GM06990 (cell line): ENCODE measurements at regions not wholly inside any gene's neighbourhood (a gene's known extent, or its start where the extent isn't known, plus 50 kb on each side); places are given as distances from the start of the nearest gene placed in this dataset.

Source experiments
- DNase-seq: peaks from one replicate; pipeline ENCODE4 v3.0.0-alpha.2; 2011; ENCODE audit not compliant: insufficient read length; ENCODE audit errors: extremely low read depth
- H3K27me3 ChIP-seq: replicated peaks from 2 replicates; pipeline ENCODE4 v1.6.0; 2011; ENCODE audit warnings: low read length; ENCODE audit not compliant: control insufficient read depth, insufficient read depth
- H3K36me3 ChIP-seq: 2 replicates; pipeline ENCODE4 v1.5.1; 2011; ENCODE audit warnings: low read length; ENCODE audit not compliant: control insufficient read depth, insufficient read depth
- H3K4me3 ChIP-seq: replicated peaks from 2 replicates; pipeline ENCODE4 v1.5.1; 2011; ENCODE audit warnings: low read depth, mild to moderate bottlenecking, control low read depth, low read length
- TF ChIP-seq, protein P1 (sequence below): IDR thresholded peaks from 2 replicates; pipeline ENCODE4 v1.5.1; 2011; ENCODE audit warnings: low read length, control low read depth, mild to moderate bottlenecking, inconsistent platforms; ENCODE audit not compliant: insufficient read depth, poor library complexity, severe bottlenecking

DNA sequence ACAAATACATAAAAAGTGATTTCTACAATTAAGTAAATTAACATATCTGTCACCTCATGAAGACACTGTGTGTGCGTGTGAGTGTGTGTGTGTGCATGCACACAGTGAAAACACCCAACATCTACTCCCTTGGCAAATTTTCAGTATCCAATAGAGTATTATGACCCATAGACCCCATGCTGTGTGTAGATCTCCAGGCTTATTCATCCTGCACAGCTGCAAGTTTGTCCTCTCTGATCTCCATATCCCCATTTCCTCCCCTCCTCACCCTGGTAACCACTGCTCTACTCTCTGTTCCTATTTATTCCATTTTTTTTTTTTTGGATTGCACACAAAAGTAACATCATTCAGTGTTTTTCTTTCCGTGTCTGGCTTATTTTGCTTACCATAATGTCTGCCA lies 391.0 kb downstream of the SOX11 start:
- TF ChIP-seq, protein P1, sequence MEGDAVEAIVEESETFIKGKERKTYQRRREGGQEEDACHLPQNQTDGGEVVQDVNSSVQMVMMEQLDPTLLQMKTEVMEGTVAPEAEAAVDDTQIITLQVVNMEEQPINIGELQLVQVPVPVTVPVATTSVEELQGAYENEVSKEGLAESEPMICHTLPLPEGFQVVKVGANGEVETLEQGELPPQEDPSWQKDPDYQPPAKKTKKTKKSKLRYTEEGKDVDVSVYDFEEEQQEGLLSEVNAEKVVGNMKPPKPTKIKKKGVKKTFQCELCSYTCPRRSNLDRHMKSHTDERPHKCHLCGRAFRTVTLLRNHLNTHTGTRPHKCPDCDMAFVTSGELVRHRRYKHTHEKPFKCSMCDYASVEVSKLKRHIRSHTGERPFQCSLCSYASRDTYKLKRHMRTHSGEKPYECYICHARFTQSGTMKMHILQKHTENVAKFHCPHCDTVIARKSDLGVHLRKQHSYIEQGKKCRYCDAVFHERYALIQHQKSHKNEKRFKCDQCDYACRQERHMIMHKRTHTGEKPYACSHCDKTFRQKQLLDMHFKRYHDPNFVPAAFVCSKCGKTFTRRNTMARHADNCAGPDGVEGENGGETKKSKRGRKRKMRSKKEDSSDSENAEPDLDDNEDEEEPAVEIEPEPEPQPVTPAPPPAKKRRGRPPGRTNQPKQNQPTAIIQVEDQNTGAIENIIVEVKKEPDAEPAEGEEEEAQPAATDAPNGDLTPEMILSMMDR = no peak
- DNase-seq = no peak
- Histone ChIP-seq H3K36me3 (no peaks in the 10 kb centered on the region), H3K4me3 (no peak overlapping the region), H3K27me3 (no peaks in the 10 kb centered on the region)

DNA sequence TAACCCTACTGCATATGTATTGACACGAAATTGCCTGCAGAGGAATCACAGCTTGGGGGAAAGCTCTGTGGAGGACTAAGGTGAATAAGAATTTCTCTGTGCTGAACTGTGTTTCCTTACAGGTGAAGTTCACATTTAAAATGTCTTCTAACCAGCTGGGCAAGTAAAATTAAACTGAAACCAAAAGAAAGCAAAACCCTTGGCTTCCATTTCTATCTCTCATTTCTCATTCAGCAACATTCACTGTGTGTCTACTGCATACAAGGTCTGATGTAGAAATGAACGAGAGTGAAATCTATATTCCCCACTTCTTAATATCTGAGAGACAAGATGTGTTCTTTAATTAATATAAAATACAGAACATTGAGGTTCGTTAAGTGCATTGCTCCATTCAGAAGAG lies 397.3 kb downstream of the SOX11 start:
- DNase-seq = no peak
- no peaks in the 10 kb centered on the region for H3K36me3 ChIP-seq
- H3K27me3 ChIP-seq = no peaks in the 10 kb centered on the region
- H3K4me3 ChIP-seq = peak overlapping the region; percentile 36
- TF ChIP-seq, protein P1 = no peak

DNA sequence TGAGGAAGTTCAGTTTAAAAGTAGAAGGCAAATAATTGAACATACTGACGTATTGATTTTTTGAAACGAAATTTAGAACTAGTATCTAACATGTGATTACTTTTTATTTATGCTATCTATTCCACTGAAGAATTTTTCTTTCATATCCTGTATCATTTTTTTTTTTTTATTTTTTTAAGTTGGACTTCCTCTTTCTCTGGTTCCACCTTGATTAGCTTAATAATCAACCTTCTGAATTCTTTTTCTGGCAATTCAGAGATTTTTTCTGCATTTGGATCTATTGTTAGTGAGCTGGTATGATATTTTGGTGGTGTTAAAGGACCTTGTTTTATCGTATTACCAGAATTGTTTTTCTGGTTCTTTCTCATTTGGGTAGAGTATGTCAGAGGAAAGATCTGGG lies 411.2 kb downstream of the SOX11 start:
- Histone ChIP-seq H3K27me3 (no peaks in the 10 kb centered on the region), H3K36me3 (no peaks in the 10 kb centered on the region), H3K4me3 (no peak overlapping the region)
- TF ChIP-seq, protein P1 = no peak
- DNase-seq = no peak

DNA sequence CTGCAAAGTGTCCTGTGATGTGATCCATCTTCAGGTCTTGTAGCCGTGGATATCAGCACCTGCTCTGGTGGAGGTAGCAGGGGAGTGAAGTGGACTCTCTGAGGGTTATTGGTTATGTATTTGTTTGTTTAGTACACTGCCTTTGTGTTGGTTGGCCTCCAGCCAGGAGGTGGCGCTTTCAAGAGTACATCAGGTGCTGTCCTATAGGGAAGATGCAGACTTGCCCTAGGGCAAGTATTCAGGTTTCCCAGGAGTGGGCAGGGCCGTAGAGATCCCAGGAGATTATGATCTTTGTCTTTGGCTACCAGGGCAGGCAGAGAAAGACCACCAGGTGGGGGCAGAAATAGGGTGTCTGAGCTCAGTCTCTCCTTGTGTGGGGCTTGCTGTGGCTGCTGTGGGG lies 411.8 kb downstream of the SOX11 start:
- Histone ChIP-seq H3K4me3 (no peak overlapping the region), H3K36me3 (no peaks in the 10 kb centered on the region), H3K27me3 (no peaks in the 10 kb centered on the region)
- DNase-seq = no peak
- TF ChIP-seq, protein P1 = peak; percentile 36

DNA sequence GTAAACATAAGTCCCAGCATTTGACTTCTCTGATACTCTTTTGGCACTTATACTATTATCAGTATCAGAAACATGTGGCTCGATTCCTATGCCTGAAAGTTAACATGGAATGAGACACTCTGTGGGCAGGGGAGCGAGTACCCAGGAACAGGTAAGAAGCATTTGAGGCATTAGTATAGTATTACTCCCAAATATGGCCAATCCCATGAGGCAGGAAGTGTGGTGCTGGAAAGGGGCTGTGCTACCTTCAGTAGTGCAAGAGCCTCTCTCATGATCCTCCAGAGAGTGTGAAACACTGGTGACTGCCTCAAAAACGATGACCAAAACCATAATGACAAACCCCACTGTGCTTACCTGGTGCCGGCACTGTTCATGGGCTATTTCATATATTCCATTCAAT lies 415.1 kb downstream of the SOX11 start:
- H3K27me3 ChIP-seq = no peaks in the 10 kb centered on the region
- no peak overlapping the region for H3K4me3 ChIP-seq
- no peak for DNase-seq
- H3K36me3 ChIP-seq = no peaks in the 10 kb centered on the region
- TF ChIP-seq, protein P1 = no peak

DNA sequence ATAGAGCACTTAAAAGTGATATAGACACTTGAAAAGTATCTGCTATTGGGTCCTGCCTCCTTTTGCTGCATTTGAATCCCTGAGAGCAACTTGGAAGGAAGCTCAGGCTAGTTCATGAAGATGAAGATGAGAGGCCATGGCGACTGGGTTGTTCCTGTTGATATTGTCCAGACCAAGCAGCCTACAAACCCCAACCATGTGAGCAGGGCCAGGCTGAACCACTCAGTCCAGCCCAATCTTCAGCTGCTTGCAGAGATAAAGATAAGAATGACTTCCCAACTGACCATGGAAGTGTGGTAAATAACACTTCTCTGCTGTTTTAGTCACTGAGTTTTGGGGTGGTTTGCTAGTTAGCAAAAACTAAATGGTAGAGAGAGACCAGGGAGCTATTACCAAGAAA lies 417.6 kb downstream of the SOX11 start:
- no peaks in the 10 kb centered on the region for H3K36me3 ChIP-seq
- TF ChIP-seq, protein P1 = no peak
- DNase-seq = no peak
- H3K4me3 ChIP-seq = no peak overlapping the region
- no peaks in the 10 kb centered on the region for H3K27me3 ChIP-seq
